22Rv1 (cell line): ENCODE measurements at regions not wholly inside any gene's neighbourhood (a gene's known extent, or its start where the extent isn't known, plus 50 kb on each side); places are given as distances from the start of the nearest gene placed in this dataset.
A peak's percentile ranks its signal among the peaks of the same experiment; 100 is the strongest.

Experiments
- H3K27ac ChIP-seq: fragments of 450-650 bp; 2 replicates; pipeline ENCODE4 v1.5.1; 2017
- CTCF ChIP-seq: fragments of 450-650 bp; IDR thresholded peaks from 2 replicates; pipeline ENCODE4 v1.5.1; 2017; ENCODE audit warnings: mild to moderate bottlenecking
- ZFX ChIP-seq: fragments of 450-650 bp; IDR thresholded peaks from 2 replicates; pipeline ENCODE4 v1.6.1; 2017; ENCODE audit warnings: antibody characterized with exemption, borderline replicate concordance

GRCh38 chr14:44804391-44804790 is 157.4 kb downstream of the KLHL28 start:
- TF ChIP-seq CTCF (no peak), ZFX (no peak)
- no peak overlapping the region for H3K27ac ChIP-seq

GRCh38 chr14:44803239-44803905 is 158.4 kb downstream of the KLHL28 start:
- TF ChIP-seq ZFX (no peak), CTCF (peak; percentile 84)
- H3K27ac ChIP-seq = no peak overlapping the region

GRCh38 chr14:44798386-44799242 is 163.1 kb downstream of the KLHL28 start:
- TF ChIP-seq ZFX = no peak
- H3K27ac ChIP-seq = no peak overlapping the region

- no peak overlapping the region for H3K27ac ChIP-seq
- no peak for TF ChIP-seq ZFX
Measured at GRCh38 chr14:44795725-44796124, 166.0 kb downstream of the KLHL28 start.

- TF ChIP-seq ZFX = no peak
- TF ChIP-seq CTCF = no peak
- H3K27ac ChIP-seq = no peak overlapping the region
Measured at GRCh38 chr14:44791730-44792129, 170.0 kb downstream of the KLHL28 start.

GRCh38 chr14:44788612-44789011 is 173.1 kb downstream of the KLHL28 start:
- no peak for TF ChIP-seq ZFX
- no peak for TF ChIP-seq CTCF
- H3K27ac ChIP-seq = no peak overlapping the region

GRCh38 chr14:44785096-44785495 is 176.7 kb downstream of the KLHL28 start:
- TF ChIP-seq ZFX (no peak), CTCF (no peak)
- no peak overlapping the region for H3K27ac ChIP-seq

- no peak for TF ChIP-seq CTCF
- TF ChIP-seq ZFX = no peak
- H3K27ac ChIP-seq = no peak overlapping the region
Measured at GRCh38 chr14:44783901-44784300, 177.8 kb downstream of the KLHL28 start.
